Panc1 (cell line): ENCODE measurements at regions not wholly inside any gene's neighbourhood (a gene's known extent, or its start where the extent isn't known, plus 50 kb on each side); places are given as distances from the start of the nearest gene placed in this dataset.

Source experiments
- CTCF ChIP-seq: fragments of 450-650 bp; IDR thresholded peaks from 2 replicates; pipeline ENCODE4 v1.5.1; 2017; ENCODE audit warnings: mild to moderate bottlenecking
- POLR2AphosphoS5 ChIP-seq: IDR thresholded peaks from 2 replicates; pipeline ENCODE4 v1.6.1; 2012; ENCODE audit warnings: mild to moderate bottlenecking, low read depth, low read length, moderate library complexity
- REST ChIP-seq, 2 experiments: IDR thresholded peaks; 2 replicates each; pipeline ENCODE4 v1.6.1; 2011 to 2012; ENCODE audit warnings: low read depth in 2 of 2, control low read depth in 1 of 2, low read length in 1 of 2, mild to moderate bottlenecking in 1 of 2, moderate library complexity in 1 of 2; ENCODE audit not compliant: insufficient read depth in 1 of 2
- SIN3A ChIP-seq: IDR thresholded peaks from 2 replicates; pipeline ENCODE4 v1.6.1; 2012; ENCODE audit warnings: low read depth, mild to moderate bottlenecking, low read length, moderate library complexity, borderline replicate concordance; ENCODE audit not compliant: insufficient read depth
- TCF7L2 ChIP-seq: IDR thresholded peaks from 2 replicates; pipeline ENCODE4 v1.6.1; 2011; ENCODE audit warnings: mild to moderate bottlenecking, low read depth, low read length, inconsistent platforms

- TF ChIP-seq CTCF: no peak
- TF ChIP-seq POLR2AphosphoS5: no peak
- TF ChIP-seq TCF7L2: no peak
- no peak for TF ChIP-seq REST (IDR thresholded peaks at IDR 0.05; ENCODE audit: insufficient read depth in 1 of 2, low read depth in 2 of 2, low read length in 1 of 2)
- TF ChIP-seq SIN3A: no peak
Measured at GRCh38 chr13:59363947-59364346, 799.8 kb downstream of the DIAPH3 start.
